Suppressor macrophage (primary cell): ENCODE measurements at regions not wholly inside any gene's neighbourhood (a gene's known extent, or its start where the extent isn't known, plus 50 kb on each side); places are given as distances from the start of the nearest gene placed in this dataset.
"Not testable (repeated sequence)": the region's sequence is repeated elsewhere in the genome, so short reads cannot be mapped to it uniquely, and the experiment has no call there.

Experiments
- DNase-seq, 4 experiments: peaks; one replicate each; pipeline ENCODE4 v3.0.0-alpha.2; 2020 to 2022

GRCh38 chr10:94129393-94130130 lies 135.8 kb downstream of the PLCE1 start:
- no peak for DNase-seq

- no peak for DNase-seq
Observed at GRCh38 chr10:94131885-94132284, 138.2 kb downstream of the PLCE1 start.

- DNase-seq = no peak
Observed at GRCh38 chr10:94133239-94133638, 139.5 kb downstream of the PLCE1 start.

DNA sequence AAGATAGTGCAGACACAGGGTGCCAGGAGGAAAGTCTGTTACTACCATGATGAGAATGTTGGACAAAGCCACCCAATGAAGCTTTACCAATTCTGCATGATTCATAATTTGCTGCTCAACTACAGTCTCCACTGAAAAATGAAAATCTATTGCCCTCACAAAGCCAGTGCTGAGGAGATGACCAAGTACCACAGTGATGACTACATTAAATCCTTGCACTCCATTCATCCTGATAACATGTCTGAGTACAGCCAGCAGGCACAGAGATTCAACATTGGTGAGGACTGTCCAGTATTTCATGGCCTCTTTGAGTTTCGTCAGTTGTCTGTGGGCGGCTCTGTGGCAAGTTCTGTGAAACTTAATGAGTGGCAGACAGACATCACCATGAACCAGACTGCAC lies 144.0 kb downstream of the PLCE1 start:
- DNase-seq = no peak

DNA sequence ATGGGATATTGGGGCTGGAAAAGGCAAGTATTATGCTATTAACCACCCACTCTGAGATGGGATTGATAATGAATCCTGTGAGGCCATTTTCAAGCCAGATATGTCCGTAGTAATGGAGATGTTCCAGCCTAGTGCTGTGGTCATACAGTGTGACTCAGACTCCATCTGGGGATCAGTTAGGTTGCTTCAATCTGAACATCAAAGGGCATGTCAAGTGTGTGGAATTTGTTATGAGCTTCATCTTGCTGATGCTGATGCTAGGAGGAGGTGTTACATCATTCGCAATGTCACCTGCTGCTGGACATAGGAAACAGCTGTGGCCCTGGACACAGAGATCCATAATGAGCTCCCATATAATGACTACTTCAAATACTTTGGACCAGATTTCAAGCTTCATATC lies 144.7 kb downstream of the PLCE1 start:
- no peak for DNase-seq

DNA sequence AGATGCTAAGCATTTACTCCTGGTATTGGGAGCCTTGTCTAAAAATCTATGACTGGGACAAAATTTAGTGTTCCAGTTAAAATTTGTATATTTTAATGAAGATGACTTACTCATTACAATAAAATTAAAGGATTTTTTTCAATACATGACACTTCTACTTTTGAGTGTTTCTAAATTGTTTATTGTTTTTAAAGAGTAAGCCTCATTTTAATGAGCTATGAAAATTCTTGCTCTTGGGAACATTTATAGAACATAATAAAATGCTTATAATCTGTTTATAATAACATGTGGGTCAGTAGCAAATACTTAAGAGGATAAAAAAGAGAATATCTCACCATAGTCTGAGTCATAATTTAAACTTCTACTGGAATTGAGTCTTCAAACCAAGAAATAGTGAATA lies 149.5 kb downstream of the PLCE1 start:
- DNase-seq = no peak

DNA sequence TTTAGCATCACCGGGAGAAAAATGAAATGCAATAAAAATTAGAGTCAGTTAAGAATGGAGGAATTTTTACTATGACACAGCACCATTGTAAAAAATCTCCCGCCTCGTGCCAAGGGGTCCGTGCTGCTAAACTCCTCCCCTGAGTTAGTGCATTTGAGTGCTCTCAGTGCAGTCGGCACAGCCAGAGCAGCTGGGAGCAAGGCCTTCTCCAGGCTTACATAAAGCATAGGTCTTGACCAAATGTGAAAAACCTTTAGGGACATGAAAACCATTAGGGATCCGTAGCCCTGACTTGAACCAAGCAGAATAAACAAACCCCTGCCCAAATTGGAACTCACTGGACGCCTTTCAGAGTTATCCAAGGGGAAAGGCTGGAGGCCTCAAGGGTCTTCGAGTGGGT lies 152.6 kb downstream of the PLCE1 start:
- DNase-seq = no peak

- DNase-seq = no peak
Observed at GRCh38 chr10:94146746-94147145, 153.0 kb downstream of the PLCE1 start.

GRCh38 chr10:94149702-94150101 lies 156.0 kb downstream of the PLCE1 start:
- no peak for DNase-seq

GRCh38 chr10:94150541-94151184 lies 156.9 kb downstream of the PLCE1 start:
- no peak for DNase-seq

DNA sequence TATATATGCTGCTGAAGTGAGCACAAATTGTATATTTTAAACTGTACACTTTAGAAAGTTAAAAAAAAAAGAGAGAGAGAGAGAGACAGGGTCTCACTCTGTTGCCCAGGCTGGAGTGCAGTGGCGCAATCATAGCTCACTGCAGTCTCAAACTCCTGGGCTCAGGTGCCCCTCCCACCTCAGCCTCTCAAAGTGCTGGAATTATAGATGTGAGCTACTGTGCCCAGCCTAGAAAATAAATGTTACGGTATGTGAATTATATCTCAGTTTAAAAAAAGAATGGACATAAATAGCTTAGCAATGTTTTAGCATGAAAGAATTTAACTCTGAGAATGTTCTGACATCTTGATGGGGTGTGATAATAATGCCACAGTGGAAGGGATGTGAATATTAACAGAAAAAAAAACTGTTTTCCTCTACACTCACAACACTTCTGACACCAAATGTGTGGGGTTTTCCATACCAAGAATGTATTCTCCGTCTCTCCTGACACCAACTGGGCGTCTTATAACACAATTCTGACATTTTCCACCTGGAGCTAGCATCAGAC lies 162.1 kb downstream of the PLCE1 start:
- DNase-seq = no peak

GRCh38 chr10:94156453-94156852 lies 162.7 kb downstream of the PLCE1 start:
- DNase-seq = no peak

- DNase-seq = not testable (repeated sequence)
Observed at GRCh38 chr10:94165158-94165611, 171.5 kb downstream of the PLCE1 start.

DNA sequence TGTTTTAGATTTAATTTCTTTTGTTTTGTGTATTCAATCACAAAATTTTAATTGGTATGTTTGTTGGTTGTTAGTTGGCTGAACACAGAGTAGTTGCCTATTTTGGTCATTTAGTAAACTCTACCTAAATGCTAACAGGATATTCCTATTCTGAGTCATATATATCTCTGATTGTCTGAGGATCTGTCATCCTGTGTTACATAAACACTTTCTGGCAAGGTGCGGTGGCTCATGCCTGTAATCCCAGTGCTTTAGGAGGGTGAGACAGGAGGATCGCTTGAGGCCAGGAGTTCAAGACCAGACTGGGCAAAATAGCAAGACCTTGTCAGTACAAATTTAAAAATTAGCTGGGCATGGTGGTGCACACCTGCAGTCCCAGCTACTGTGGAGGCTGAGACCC lies 178.6 kb downstream of the PLCE1 start:
- no peak for DNase-seq

DNA sequence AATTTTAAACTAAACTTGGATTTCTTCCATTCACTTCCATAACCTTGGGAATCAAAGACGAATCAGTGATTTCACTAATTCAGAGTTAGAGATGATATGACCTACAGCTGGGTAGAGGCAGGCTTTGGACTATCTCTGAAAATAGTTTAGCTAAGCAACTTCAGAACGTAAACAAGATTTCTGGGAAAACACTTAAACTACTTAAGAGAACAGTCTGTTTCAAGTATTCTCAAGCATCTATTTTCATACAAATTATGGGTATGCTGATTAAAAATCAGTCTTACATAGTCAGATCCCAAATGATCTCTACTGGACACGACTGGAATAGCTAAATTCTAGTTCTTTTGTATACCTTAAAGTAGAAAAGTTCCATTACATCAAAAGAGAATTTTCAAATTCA lies 179.9 kb downstream of the PLCE1 start:
- no peak for DNase-seq

GRCh38 chr10:94174838-94175237 lies 181.1 kb downstream of the PLCE1 start:
- no peak for DNase-seq

GRCh38 chr10:94178475-94179253 lies 184.1 kb downstream of the NOC3L start:
- DNase-seq = no peak

DNA sequence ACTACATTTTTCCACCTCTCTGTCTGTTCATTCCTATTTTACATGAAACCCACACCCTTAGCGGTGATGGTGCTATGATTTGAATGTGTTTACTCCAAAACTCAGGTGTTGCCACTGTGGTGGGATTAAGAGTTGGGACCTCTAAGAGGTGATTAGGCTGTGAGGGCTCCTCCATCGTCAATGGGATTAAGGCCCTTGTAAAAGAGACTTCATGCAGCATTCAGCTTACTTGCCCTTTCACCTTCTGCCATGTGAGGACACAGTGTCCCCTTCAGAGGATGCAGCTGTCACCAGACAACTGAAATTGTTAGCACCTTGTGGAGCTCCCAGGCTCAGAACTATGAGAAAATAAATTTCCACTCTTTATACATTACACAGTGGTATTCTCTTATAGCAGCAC lies 182.2 kb downstream of the NOC3L start:
- no peak for DNase-seq

GRCh38 chr10:94183666-94184264 lies 179.0 kb downstream of the NOC3L start:
- no peak for DNase-seq

- DNase-seq = no peak
Observed at GRCh38 chr10:94186722-94187121, 176.0 kb downstream of the NOC3L start.

DNA sequence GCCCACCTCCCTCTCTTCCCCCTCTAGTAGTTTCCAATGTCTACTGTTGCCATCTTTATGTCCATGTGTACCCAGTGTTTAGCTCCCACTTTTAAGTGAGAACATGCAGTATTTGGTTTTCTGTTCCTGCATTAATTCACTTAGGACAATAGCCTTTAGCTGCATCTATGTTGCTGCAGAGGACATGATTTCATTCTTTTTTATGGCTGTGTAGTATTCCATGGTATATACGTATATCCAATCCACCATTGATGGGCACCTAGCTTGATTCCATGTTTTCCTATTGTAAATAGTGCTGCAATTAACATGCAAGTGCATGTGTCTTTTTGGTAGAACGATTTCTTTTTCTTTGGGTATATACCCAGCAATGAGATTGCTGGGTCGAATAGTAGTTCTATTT lies 170.4 kb downstream of the NOC3L start:
- DNase-seq = no peak

DNA sequence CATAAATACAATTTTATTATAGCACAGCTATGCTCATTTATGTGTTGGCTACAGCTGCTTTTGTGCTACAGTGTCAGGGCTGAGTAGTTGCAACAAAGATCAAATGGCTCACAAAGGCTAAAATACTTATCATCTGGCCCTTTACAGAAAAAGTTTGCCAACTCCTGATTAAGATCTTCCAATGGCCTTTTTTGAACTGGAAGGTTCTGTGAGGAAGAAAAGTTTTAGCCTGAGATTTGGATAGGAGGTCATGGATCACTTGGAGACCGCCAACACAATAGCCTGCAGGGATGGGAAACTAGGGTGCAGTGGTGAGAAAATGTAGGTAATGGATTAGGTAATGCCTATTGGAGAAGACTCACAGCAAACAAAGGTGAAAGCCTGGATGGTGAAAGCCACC lies 169.8 kb downstream of the NOC3L start:
- DNase-seq = no peak

DNA sequence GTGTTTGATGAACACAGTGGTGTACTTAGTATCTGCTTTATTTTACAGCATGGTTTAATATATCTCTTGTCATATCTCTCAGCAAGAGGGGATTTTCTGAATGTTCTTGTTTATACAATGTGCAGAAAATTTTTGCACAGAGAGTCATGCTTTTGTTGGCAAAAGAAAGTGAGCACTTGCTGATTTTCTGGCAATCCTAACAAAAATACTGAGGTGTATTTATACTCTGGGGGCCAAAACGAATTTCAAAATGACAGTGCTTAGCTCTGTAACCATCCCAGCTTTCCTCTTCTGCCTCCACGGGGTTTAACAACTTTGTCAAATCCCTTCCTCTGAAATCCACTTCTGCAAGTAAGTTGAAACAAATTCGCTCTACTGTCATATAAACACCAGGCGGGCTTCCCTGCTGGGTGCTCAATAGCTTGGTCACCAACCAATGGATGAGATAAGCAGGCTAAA lies 169.2 kb downstream of the NOC3L start:
- no peak for DNase-seq
